K562 (cell line): ENCODE measurements at regions not wholly inside any gene's neighbourhood (a gene's known extent, or its start where the extent isn't known, plus 50 kb on each side); places are given as distances from the start of the nearest gene placed in this dataset.

Experiments used
- ATAC-seq: fragments of 200-7000 bp; cut with Tn5 transposase; 3 replicates; pipeline ENCODE4 v1.9.1; 2020; ENCODE audit warnings: moderate library complexity
- BruUV-seq: library from RNA; stranded (reverse); fragments of 400-500 nt; replicated peaks from 2 replicates; lab custom pipeline; 2021; lab: Mats Ljungman, UMichigan
- CTCF ChIA-PET: fragments of 300-600 bp; formaldehyde crosslinking; extraction: SDS; loops from one replicate; lab custom pipeline; 2021; ENCODE audit warnings: low intra/inter-chr PET ratio; lab: Yijun Ruan, JAX
- POLR2A ChIA-PET: fragments of 300-600, 350-650 bp; sonication (Branson Sonifier 250); formaldehyde crosslinking; extraction: SDS; loops from one replicate; lab custom pipeline; 2021; ENCODE audit warnings: antibody characterized with exemption, inconsistent platforms; lab: Yijun Ruan, JAX
- DNase-seq, 4 experiments: peaks; one replicate each; pipeline versions ENCODE4 v3.0.0 to v3.0.0-alpha.2; 2011 to 2018; ENCODE audit warnings: low spot score in 3 of 4, mixed read lengths in 3 of 4; ENCODE audit errors: extremely low read depth in 1 of 4
- FAIRE-seq: peaks from 2 replicates; lab custom pipeline; 2011; peaks lifted over from hg19 to GRCh38; lab: Jason Lieb, UNC
- H2AFZ ChIP-seq: 2 replicates; pipeline ENCODE4 v1.6.0; 2011; ENCODE audit warnings: low read depth, low read length, control low read depth, inconsistent platforms
- H3K27ac ChIP-seq: fragments of 200-600 bp; 3 replicates; pipeline ENCODE4 v1.8.0; 2011; ENCODE audit warnings: low read depth, mild to moderate bottlenecking, control low read depth, inconsistent platforms, low read length, moderate library complexity, mixed read lengths; ENCODE audit errors: extremely low read depth
- H3K27me3 ChIP-seq, 2 experiments: fragments of 300-600 bp in 1 of 2; 2 replicates in 1 of 2; 3 replicates in 1 of 2; pipeline versions ENCODE4 v1.6.0 to v1.8.0; 2011; ENCODE audit warnings: inconsistent platforms in 2 of 2, low read length in 2 of 2, mild to moderate bottlenecking in 1 of 2, mixed read lengths in 1 of 2, moderate library complexity in 1 of 2; ENCODE audit not compliant: control insufficient read depth in 2 of 2, insufficient read depth in 2 of 2
- H3K36me3 ChIP-seq: fragments of 300-600 bp; 3 replicates; pipeline ENCODE4 v1.8.0; 2011; ENCODE audit warnings: mild to moderate bottlenecking, low read length, inconsistent platforms; ENCODE audit not compliant: control insufficient read depth, insufficient read depth
- H3K4me1 ChIP-seq, 2 experiments: fragments of 200-600 bp in 1 of 2; replicated peaks in 1 of 2; 2 replicates in 1 of 2; 3 replicates in 1 of 2; pipeline versions ENCODE4 v1.5.1 to v1.8.0; 2011; ENCODE audit warnings: inconsistent platforms in 2 of 2, low read length in 2 of 2, mild to moderate bottlenecking in 1 of 2, mixed read lengths in 1 of 2, moderate library complexity in 1 of 2; ENCODE audit not compliant: control insufficient read depth in 2 of 2, insufficient read depth in 2 of 2
- H3K4me2 ChIP-seq: 2 replicates; pipeline ENCODE4 v1.6.1; 2011; ENCODE audit warnings: low read length, control low read depth, inconsistent platforms, mixed read lengths; ENCODE audit not compliant: insufficient read depth
- H3K4me3 ChIP-seq: fragments of 200-600 bp; sonication (generic), shearing (Covaris generic); 2 replicates; pipeline ENCODE4 v1.5.1; 2016; ENCODE audit warnings: control low read depth, inconsistent platforms
- H3K79me2 ChIP-seq: fragments of 200-600 bp; 3 replicates; pipeline ENCODE4 v1.8.0; 2011; ENCODE audit warnings: low read length, inconsistent platforms; ENCODE audit not compliant: control insufficient read depth, insufficient read depth
- H3K9ac ChIP-seq, 2 experiments: 2 replicates each; pipeline versions ENCODE4 v1.6.0 to v1.6.1; 2011; ENCODE audit warnings: low read depth in 2 of 2, low read length in 2 of 2, control low read depth in 1 of 2, inconsistent platforms in 1 of 2, mild to moderate bottlenecking in 1 of 2, mixed read lengths in 1 of 2; ENCODE audit not compliant: insufficient read depth in 1 of 2
- H3K9me1 ChIP-seq: one replicate; pipeline ENCODE4 v1.6.0; 2011; ENCODE audit warnings: inconsistent platforms, mild to moderate bottlenecking, low read length, moderate library complexity; ENCODE audit not compliant: control insufficient read depth, insufficient read depth
- H3K9me3 ChIP-seq: replicated peaks from 2 replicates; pipeline ENCODE4 v1.5.1; 2011; ENCODE audit warnings: low read depth, low read length, inconsistent platforms; ENCODE audit not compliant: control insufficient read depth, insufficient read depth
- H4K20me1 ChIP-seq: replicated peaks from 2 replicates; pipeline ENCODE4 v1.6.1; 2011; ENCODE audit warnings: low read length, inconsistent platforms, mixed read lengths; ENCODE audit not compliant: control insufficient read depth, insufficient read depth
- BRD9 ChIP-seq: fragments of 450-650 bp; IDR thresholded peaks from 2 replicates; pipeline ENCODE4 v1.6.1; 2018; ENCODE audit warnings: low read depth; ENCODE audit not compliant: partially characterized antibody
- C11orf30 ChIP-seq: fragments of 450-650 bp; IDR thresholded peaks from 2 replicates; pipeline ENCODE4 v1.6.1; 2016; ENCODE audit warnings: low read depth, mild to moderate bottlenecking
- CCNT2 ChIP-seq: IDR thresholded peaks from 2 replicates; pipeline ENCODE4 v1.6.1; 2011; ENCODE audit warnings: borderline replicate concordance, low read depth, mild to moderate bottlenecking, moderate library complexity, mixed read lengths, low read length; ENCODE audit not compliant: insufficient read length; ENCODE audit errors: extremely low read depth
- CREM ChIP-seq: IDR thresholded peaks from 2 replicates; pipeline ENCODE4 v1.6.1; 2014; ENCODE audit warnings: antibody characterized with exemption, low read depth
- CTBP1 ChIP-seq: fragments of 450-650 bp; IDR thresholded peaks from 2 replicates; pipeline ENCODE4 v1.6.1; 2016; ENCODE audit warnings: borderline replicate concordance
- HDAC2 ChIP-seq: fragments of 450-650 bp; IDR thresholded peaks from 2 replicates; pipeline ENCODE4 v1.6.1; 2016; ENCODE audit warnings: mild to moderate bottlenecking
- KDM4B ChIP-seq, 2 experiments: fragments of 450-650 bp in 1 of 2; sonication (generic) in 1 of 2; IDR thresholded peaks; 2 replicates each; pipeline ENCODE4 v1.6.1; 2016 to 2017; ENCODE audit warnings: borderline replicate concordance in 2 of 2, antibody characterized with exemption in 1 of 2, low read depth in 1 of 2, mild to moderate bottlenecking in 1 of 2
- NFATC3 ChIP-seq: fragments of 450-650 bp; IDR thresholded peaks from 2 replicates; pipeline ENCODE4 v1.6.1; 2017; ENCODE audit warnings: mild to moderate bottlenecking
- YBX1 ChIP-seq: fragments of 450-650 bp; IDR thresholded peaks from 2 replicates; pipeline ENCODE4 v1.7.1; 2016; ENCODE audit warnings: mild to moderate bottlenecking
- ZBTB9 ChIP-seq: fragments of 450-650 bp; formaldehyde crosslinking; IDR thresholded peaks from 2 replicates; pipeline ENCODE4 v1.4.0; 2020; ENCODE audit warnings: mild to moderate bottlenecking, moderate library complexity
- ZNF57 ChIP-seq: fragments of 450-650 bp; formaldehyde crosslinking; IDR thresholded peaks from 2 replicates; pipeline ENCODE4 v1.4.0; 2020; ENCODE audit warnings: mild to moderate bottlenecking, moderate library complexity
- ZNF764 ChIP-seq: fragments of 250-450 bp; sonication (Bioruptor Pico); IDR thresholded peaks from 2 replicates; pipeline ENCODE4 v1.4.0; 2020; ENCODE audit warnings: low read depth, mild to moderate bottlenecking, moderate library complexity
- ZNF766 ChIP-seq: fragments of 200-800 bp; sonication (Bioruptor generic); conservative IDR thresholded peaks from 2 replicates; pipeline ENCODE4 v1.6.1; 2016; ENCODE audit warnings: missing genetic modification characterization, missing compliant biosample characterization
- ZNF830 ChIP-seq: fragments of 250-450 bp; sonication (Bioruptor Pico); IDR thresholded peaks from 2 replicates; pipeline ENCODE4 v1.5.0; 2021; ENCODE audit warnings: mild to moderate bottlenecking
- WGBS: fragments of 100-300 bp; shearing (Covaris generic); methylation state at CpG from one replicate; pipeline ENCODE4 v1.1.6; 2016; ENCODE audit warnings: low coverage, mixed read lengths; ENCODE audit not compliant: insufficient coverage; ENCODE audit errors: missing lambda C conversion rate; 5-methylcytosine and 5-hydroxymethylcytosine counted together
- in situ Hi-C: fragments of 300-500 bp; cut with MboI; formaldehyde crosslinking; loops from 4 replicates; pipeline ENCODE4 v1.15.0; 2018; ENCODE audit warnings: inconsistent platforms, mixed read lengths
- intact Hi-C: fragments of 100-400 bp; cut with micrococcal nuclease; formaldehyde crosslinking; loops from 2 replicates; pipeline ENCODE4 v1.14.2; 2022

DNA sequence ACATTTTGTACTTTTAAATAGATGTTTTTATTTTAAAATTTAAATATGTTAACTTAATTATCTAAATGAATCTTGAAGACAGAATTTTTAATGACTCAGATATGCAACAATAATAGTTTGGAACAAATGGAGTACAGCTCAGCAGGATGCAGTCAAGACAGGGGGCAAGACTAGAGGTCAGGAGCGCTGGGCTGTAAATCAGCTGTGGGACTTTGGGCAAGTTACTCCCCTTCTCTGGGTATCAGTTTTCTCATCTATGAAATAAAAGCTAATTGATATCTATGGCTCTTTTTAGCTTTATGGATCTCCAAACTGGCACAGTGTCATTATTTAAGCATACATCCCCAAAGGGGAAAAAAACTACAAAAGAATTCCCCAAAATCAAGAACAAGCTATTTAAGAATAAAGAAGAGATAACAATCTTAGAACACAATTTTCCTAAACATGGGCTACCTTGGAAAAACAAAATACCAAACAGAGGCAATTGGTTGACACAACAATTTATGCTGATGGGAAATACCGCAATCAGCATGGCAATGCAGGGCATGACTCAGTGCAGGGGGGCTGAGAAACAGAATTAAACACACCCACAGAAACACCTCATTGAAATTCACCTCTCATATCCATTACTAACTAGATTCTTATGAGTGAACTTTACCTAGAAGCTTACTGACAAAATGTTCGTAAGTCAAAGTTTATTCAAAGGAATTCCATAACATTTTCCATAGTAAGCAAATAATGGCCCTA lies 188.2 kb downstream of the SIM1 start:
- Histone ChIP-seq H4K20me1 (no peaks in the 10 kb centered on the region), H3K36me3 (no peaks in the 10 kb centered on the region), H3K9me1 (no peaks in the 10 kb centered on the region), H3K27ac (no peak overlapping the region), H3K79me2 (no peaks in the 10 kb centered on the region), H3K4me1 (peaks cover 3 to 7% of the 10 kb centered on the region in 2 experiments; a peak in 2 of 5 replicates), H3K9ac (no peak overlapping the region), H3K4me2 (no peak overlapping the region), H3K9me3 (no peaks in the 10 kb centered on the region), H3K27me3 (no peaks in the 10 kb centered on the region), H3K4me3 (no peak overlapping the region), H2AFZ (no peak overlapping the region)
- WGBS: 44% methylated on average over 3 of the region's 3 CpGs
- DNase-seq: no peak
- POLR2A ChIA-PET: interaction anchor here (0.8 kb wide), 1 partner anchor 10 kb away, joined by 3 read pairs; no protein-coding TSS in a partner anchor
- TF ChIP-seq KDM4B (IDR thresholded peaks at IDR 0.05; ENCODE audit: borderline replicate concordance in 2 of 2, low read depth in 1 of 2): no peak
- TF ChIP-seq C11orf30: peak; percentile 10; the same call in 1 of the 2 replicates
- TF ChIP-seq CCNT2: no peak
- TF ChIP-seq ZNF57 (CRISPR knock-in tag): no peak
- no peak for TF ChIP-seq ZNF830
- BruUV-seq: no TSS peak
- CTCF ChIA-PET: no interaction called here
- FAIRE-seq: no peak
- in situ Hi-C loops (no loop called here), intact Hi-C loops (no loop called here)
- no peak for ATAC-seq

DNA sequence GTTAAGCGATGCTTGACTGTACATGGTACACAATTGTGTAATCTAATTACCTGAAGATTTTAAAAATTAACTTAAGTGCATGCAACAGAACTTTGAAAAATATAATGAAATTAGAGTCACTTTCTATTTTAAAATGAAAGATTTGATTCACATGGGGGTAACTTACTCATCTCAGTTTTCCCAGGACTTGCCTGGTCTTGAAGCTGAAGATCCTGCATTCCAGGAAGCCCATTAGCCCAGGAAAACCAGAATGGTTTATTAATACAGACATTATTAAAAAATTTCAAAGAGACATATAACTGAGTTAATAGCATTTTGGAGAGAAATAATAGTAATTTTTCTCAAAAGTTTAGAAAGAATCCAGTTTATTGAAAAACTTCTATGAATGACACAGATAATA lies 190.6 kb downstream of the SIM1 start:
- 75% methylated on average over 1 of the region's 1 CpG for WGBS

More for the DNA sequence above, 190.6 kb downstream of the SIM1 start:
- Histone ChIP-seq H3K9me3 (0 out of 2 replicates have a peak, but pooled peaks cover 2% of the 10 kb centered on the region), H3K9ac (no peak overlapping the region), H3K27ac (no peak overlapping the region), H2AFZ (no peak overlapping the region), H3K79me2 (no peaks in the 10 kb centered on the region), H3K4me3 (no peak overlapping the region), H3K4me1 (peaks cover 0 to 7% of the 10 kb centered on the region in 2 experiments; a peak in 1 of 5 replicates), H3K4me2 (no peak overlapping the region), H3K36me3 (no peaks in the 10 kb centered on the region), H3K9me1 (no peaks in the 10 kb centered on the region), H3K27me3 (no peaks in the 10 kb centered on the region), H4K20me1 (no peaks in the 10 kb centered on the region)
- DNase-seq (no peak), ATAC-seq (no peak), FAIRE-seq (no peak)
- ChIA-PET CTCF (no interaction called here), POLR2A (no interaction called here)
- in situ Hi-C loops (no loop called here), intact Hi-C loops (no loop called here)
- no peak for TF ChIP-seq ZBTB9 (CRISPR knock-in tag)
- TF ChIP-seq ZNF764 (CRISPR knock-in tag): no peak
- no peak for TF ChIP-seq YBX1
- TF ChIP-seq ZNF766 (CRISPR knock-in tag): no peak
- no peak for TF ChIP-seq BRD9
- no peak for TF ChIP-seq HDAC2
- TF ChIP-seq NFATC3: no peak
- TF ChIP-seq CTBP1: no peak
- TF ChIP-seq CREM: no peak
- no TSS peak for BruUV-seq
